ES-I3 (cell line): ENCODE measurements at regions not wholly inside any gene's neighbourhood (a gene's known extent, or its start where the extent isn't known, plus 50 kb on each side); places are given as distances from the start of the nearest gene placed in this dataset.
"Not testable (repeated sequence)": the region's sequence is repeated elsewhere in the genome, so short reads cannot be mapped to it uniquely, and the experiment has no call there.

Experiments used
- H3K36me3 ChIP-seq: 2 replicates; pipeline ENCODE4 v1.6.1; 2013; ENCODE audit warnings: mild to moderate bottlenecking, low read length, control low read depth, moderate library complexity; ENCODE audit not compliant: insufficient read depth
- H3K4me1 ChIP-seq: 2 replicates; pipeline ENCODE4 v1.6.1; 2013; ENCODE audit warnings: mild to moderate bottlenecking, control low read depth, low read length; ENCODE audit not compliant: insufficient read depth
- H3K9ac ChIP-seq: 2 replicates; pipeline ENCODE4 v1.6.1; 2013; ENCODE audit warnings: low read depth, mild to moderate bottlenecking, low read length, moderate library complexity
- H3K9me3 ChIP-seq: 2 replicates; pipeline ENCODE4 v1.6.1; 2013; ENCODE audit warnings: mild to moderate bottlenecking, low read length, moderate library complexity; ENCODE audit not compliant: control insufficient read depth, insufficient read depth

GRCh38 chr10:90042075-90042474 lies 340.7 kb downstream of the KIF20B start:
- no peaks in the 10 kb centered on the region for H3K36me3 ChIP-seq
- H3K9ac ChIP-seq, result no peak overlapping the region
- no peaks in the 10 kb centered on the region for H3K9me3 ChIP-seq
- no peaks in the 10 kb centered on the region for H3K4me1 ChIP-seq

- no peaks in the 10 kb centered on the region for H3K36me3 ChIP-seq
- H3K4me1 ChIP-seq, result no peaks in the 10 kb centered on the region
- no peak overlapping the region for H3K9ac ChIP-seq
- 0 out of 2 replicates have a peak, but pooled peaks cover 2% of the 10 kb centered on the region for H3K9me3 ChIP-seq
These were observed 345.9 kb downstream of the KIF20B start for GRCh38 chr10:90047243-90047729.

- H3K36me3 ChIP-seq, result no peaks in the 10 kb centered on the region
- H3K9me3 ChIP-seq, result peaks cover 2% of the 10 kb centered on the region; the same call in 1 of the 2 replicates
- H3K4me1 ChIP-seq, result no peaks in the 10 kb centered on the region
- H3K9ac ChIP-seq, result no peak overlapping the region
These were observed 349.7 kb downstream of the KIF20B start for GRCh38 chr10:90051053-90051452.

- Histone ChIP-seq H3K9ac (no peak overlapping the region), H3K36me3 (no peaks in the 10 kb centered on the region), H3K9me3 (peaks cover 2% of the 10 kb centered on the region; the same call in 1 of the 2 replicates), H3K4me1 (no peaks in the 10 kb centered on the region)
These were observed 350.1 kb downstream of the KIF20B start for GRCh38 chr10:90051474-90051873.

- H3K9me3 ChIP-seq, result no peaks in the 10 kb centered on the region
- no peaks in the 10 kb centered on the region; the same call in 1 of the 2 replicates for H3K36me3 ChIP-seq
- H3K4me1 ChIP-seq, result no peaks in the 10 kb centered on the region
- no peak overlapping the region for H3K9ac ChIP-seq
These were observed 361.4 kb downstream of the KIF20B start for GRCh38 chr10:90062786-90063185.

- Histone ChIP-seq H3K9me3 (0 out of 2 replicates have a peak, but pooled peaks cover 2% of the 10 kb centered on the region), H3K4me1 (no peaks in the 10 kb centered on the region), H3K36me3 (no peaks in the 10 kb centered on the region; the same call in 1 of the 2 replicates), H3K9ac (no peak overlapping the region)
These were observed 362.9 kb downstream of the KIF20B start for GRCh38 chr10:90064295-90064694.

GRCh38 chr10:90066435-90066834 lies 365.0 kb downstream of the KIF20B start:
- Histone ChIP-seq H3K36me3 (no peaks in the 10 kb centered on the region; the same call in 1 of the 2 replicates), H3K4me1 (no peaks in the 10 kb centered on the region), H3K9ac (no peak overlapping the region), H3K9me3 (0 out of 2 replicates have a peak, but pooled peaks cover 2% of the 10 kb centered on the region)

- no peak overlapping the region for H3K9ac ChIP-seq
These were observed 374.6 kb downstream of the KIF20B start for GRCh38 chr10:90075995-90076394.

GRCh38 chr10:90079819-90080218 lies 378.4 kb downstream of the KIF20B start:
- peaks cover 25% of the 10 kb centered on the region for H3K9me3 ChIP-seq
- H3K36me3 ChIP-seq, result peaks cover 20% of the 10 kb centered on the region
- H3K4me1 ChIP-seq, result no peaks in the 10 kb centered on the region
- H3K9ac ChIP-seq, result no peak overlapping the region

More at GRCh38 chr10:90075995-90076394, 374.6 kb downstream of the KIF20B start:
- Histone ChIP-seq H3K9me3 (peaks cover 25% of the 10 kb centered on the region), H3K4me1 (no peaks in the 10 kb centered on the region), H3K36me3 (peaks cover 20% of the 10 kb centered on the region)

GRCh38 chr10:90086606-90087190 lies 385.3 kb downstream of the KIF20B start:
- not testable (repeated sequence) for H3K36me3 ChIP-seq, H3K9me3 ChIP-seq
- peak overlapping the region; percentile 11; the same call in 1 of the 2 replicates for H3K9ac ChIP-seq
- H3K4me1 ChIP-seq, result peaks cover 14% of the 10 kb centered on the region

- H3K9ac ChIP-seq, result 0 out of 2 replicates have a peak overlapping the region, but pooled peaks have one; percentile 4
- H3K4me1 ChIP-seq, result peaks cover 14% of the 10 kb centered on the region
- H3K9me3 ChIP-seq, result peaks cover 9% of the 10 kb centered on the region
- H3K36me3 ChIP-seq, result no peaks in the 10 kb centered on the region
These were observed 386.0 kb downstream of the KIF20B start for GRCh38 chr10:90087197-90088023.

- Histone ChIP-seq H3K9me3 (peaks cover 9% of the 10 kb centered on the region), H3K4me1 (peaks cover 14% of the 10 kb centered on the region), H3K36me3 (no peaks in the 10 kb centered on the region), H3K9ac (no peak overlapping the region)
These were observed 386.6 kb downstream of the KIF20B start for GRCh38 chr10:90088024-90088317.

- Histone ChIP-seq H3K36me3 (no peaks in the 10 kb centered on the region), H3K4me1 (peaks cover 14% of the 10 kb centered on the region), H3K9ac (no peak overlapping the region), H3K9me3 (peaks cover 9% of the 10 kb centered on the region; the same call in 1 of the 2 replicates)
These were observed 388.3 kb downstream of the KIF20B start for GRCh38 chr10:90089719-90090118.

- Histone ChIP-seq H3K36me3 (no peaks in the 10 kb centered on the region), H3K9me3 (peaks cover 3% of the 10 kb centered on the region; the same call in 1 of the 2 replicates), H3K9ac (no peak overlapping the region), H3K4me1 (peaks cover 12% of the 10 kb centered on the region; the same call in 1 of the 2 replicates)
These were observed 394.8 kb downstream of the KIF20B start for GRCh38 chr10:90096196-90096595.

GRCh38 chr10:90107581-90107980 lies 406.2 kb downstream of the KIF20B start:
- H3K36me3 ChIP-seq, H3K9ac ChIP-seq, H3K9me3 ChIP-seq, H3K4me1 ChIP-seq: not testable (repeated sequence)
